K562 (cell line): ENCODE measurements at regions not wholly inside any gene's neighbourhood (a gene's known extent, or its start where the extent isn't known, plus 50 kb on each side); places are given as distances from the start of the nearest gene placed in this dataset.
A peak's percentile ranks its signal among the peaks of the same experiment; 100 is the strongest.

Source experiments
- ATAC-seq: fragments of 200-7000 bp; cut with Tn5 transposase; 3 replicates; pipeline ENCODE4 v1.9.1; 2020; ENCODE audit warnings: moderate library complexity
- BruUV-seq: library from RNA; stranded (reverse); fragments of 400-500 nt; replicated peaks from 2 replicates; lab custom pipeline; 2021; lab: Mats Ljungman, UMichigan
- CTCF ChIA-PET: fragments of 300-600 bp; formaldehyde crosslinking; extraction: SDS; loops from one replicate; lab custom pipeline; 2021; ENCODE audit warnings: low intra/inter-chr PET ratio; lab: Yijun Ruan, JAX
- POLR2A ChIA-PET: fragments of 300-600, 350-650 bp; sonication (Branson Sonifier 250); formaldehyde crosslinking; extraction: SDS; loops from one replicate; lab custom pipeline; 2021; ENCODE audit warnings: antibody characterized with exemption, inconsistent platforms; lab: Yijun Ruan, JAX
- DNase-seq, 4 experiments: peaks; one replicate each; pipeline versions ENCODE4 v3.0.0 to v3.0.0-alpha.2; 2011 to 2018; ENCODE audit warnings: low spot score in 3 of 4, mixed read lengths in 3 of 4; ENCODE audit errors: extremely low read depth in 1 of 4
- FAIRE-seq: peaks from 2 replicates; lab custom pipeline; 2011; peaks lifted over from hg19 to GRCh38; lab: Jason Lieb, UNC
- H2AFZ ChIP-seq: 2 replicates; pipeline ENCODE4 v1.6.0; 2011; ENCODE audit warnings: low read depth, low read length, control low read depth, inconsistent platforms
- H3K27ac ChIP-seq: fragments of 200-600 bp; 3 replicates; pipeline ENCODE4 v1.8.0; 2011; ENCODE audit warnings: low read depth, mild to moderate bottlenecking, control low read depth, inconsistent platforms, low read length, moderate library complexity, mixed read lengths; ENCODE audit errors: extremely low read depth
- H3K27me3 ChIP-seq, 2 experiments: fragments of 300-600 bp in 1 of 2; 2 replicates in 1 of 2; 3 replicates in 1 of 2; pipeline versions ENCODE4 v1.6.0 to v1.8.0; 2011; ENCODE audit warnings: inconsistent platforms in 2 of 2, low read length in 2 of 2, mild to moderate bottlenecking in 1 of 2, mixed read lengths in 1 of 2, moderate library complexity in 1 of 2; ENCODE audit not compliant: control insufficient read depth in 2 of 2, insufficient read depth in 2 of 2
- H3K36me3 ChIP-seq: fragments of 300-600 bp; 3 replicates; pipeline ENCODE4 v1.8.0; 2011; ENCODE audit warnings: mild to moderate bottlenecking, low read length, inconsistent platforms; ENCODE audit not compliant: control insufficient read depth, insufficient read depth
- H3K4me1 ChIP-seq, 2 experiments: fragments of 200-600 bp in 1 of 2; replicated peaks in 1 of 2; 2 replicates in 1 of 2; 3 replicates in 1 of 2; pipeline versions ENCODE4 v1.5.1 to v1.8.0; 2011; ENCODE audit warnings: inconsistent platforms in 2 of 2, low read length in 2 of 2, mild to moderate bottlenecking in 1 of 2, mixed read lengths in 1 of 2, moderate library complexity in 1 of 2; ENCODE audit not compliant: control insufficient read depth in 2 of 2, insufficient read depth in 2 of 2
- H3K4me2 ChIP-seq: 2 replicates; pipeline ENCODE4 v1.6.1; 2011; ENCODE audit warnings: low read length, control low read depth, inconsistent platforms, mixed read lengths; ENCODE audit not compliant: insufficient read depth
- H3K4me3 ChIP-seq: fragments of 200-600 bp; sonication (generic), shearing (Covaris generic); 2 replicates; pipeline ENCODE4 v1.5.1; 2016; ENCODE audit warnings: control low read depth, inconsistent platforms
- H3K79me2 ChIP-seq: fragments of 200-600 bp; 3 replicates; pipeline ENCODE4 v1.8.0; 2011; ENCODE audit warnings: low read length, inconsistent platforms; ENCODE audit not compliant: control insufficient read depth, insufficient read depth
- H3K9ac ChIP-seq, 2 experiments: 2 replicates each; pipeline versions ENCODE4 v1.6.0 to v1.6.1; 2011; ENCODE audit warnings: low read depth in 2 of 2, low read length in 2 of 2, control low read depth in 1 of 2, inconsistent platforms in 1 of 2, mild to moderate bottlenecking in 1 of 2, mixed read lengths in 1 of 2; ENCODE audit not compliant: insufficient read depth in 1 of 2
- H3K9me1 ChIP-seq: one replicate; pipeline ENCODE4 v1.6.0; 2011; ENCODE audit warnings: inconsistent platforms, mild to moderate bottlenecking, low read length, moderate library complexity; ENCODE audit not compliant: control insufficient read depth, insufficient read depth
- H3K9me3 ChIP-seq: replicated peaks from 2 replicates; pipeline ENCODE4 v1.5.1; 2011; ENCODE audit warnings: low read depth, low read length, inconsistent platforms; ENCODE audit not compliant: control insufficient read depth, insufficient read depth
- H4K20me1 ChIP-seq: replicated peaks from 2 replicates; pipeline ENCODE4 v1.6.1; 2011; ENCODE audit warnings: low read length, inconsistent platforms, mixed read lengths; ENCODE audit not compliant: control insufficient read depth, insufficient read depth
- EHMT2 ChIP-seq: fragments of 450-650 bp; IDR thresholded peaks from 2 replicates; pipeline ENCODE4 v1.6.1; 2018; ENCODE audit warnings: antibody characterized with exemption
- HNRNPH1 ChIP-seq: fragments of 200-400 bp; formaldehyde crosslinking; optimal IDR thresholded peaks from 2 replicates; pipeline ENCODE3; 2017; ENCODE audit warnings: low read depth, mild to moderate bottlenecking, low read length, moderate library complexity
- MIER1 ChIP-seq: fragments of 450-650 bp; IDR thresholded peaks from 2 replicates; pipeline ENCODE4 v1.6.1; 2016; ENCODE audit warnings: antibody characterized with exemption, mild to moderate bottlenecking, low read depth
- PKNOX1 ChIP-seq: fragments of 450-650 bp; IDR thresholded peaks from 2 replicates; pipeline ENCODE4 v1.6.1; 2016
- REST ChIP-seq, 2 experiments: fragments of 450-650 bp; formaldehyde crosslinking in 1 of 2; IDR thresholded peaks; 2 replicates each; pipeline versions ENCODE4 v1.4.0 to v1.6.1; 2014 to 2020; ENCODE audit warnings: mild to moderate bottlenecking in 2 of 2, borderline replicate concordance in 1 of 2, low read depth in 1 of 2
- TOE1 ChIP-seq, 2 experiments: fragments of 450-650 bp in 1 of 2; sonication (generic) in 1 of 2; formaldehyde crosslinking in 1 of 2; IDR thresholded peaks; 2 replicates each; pipeline versions ENCODE4 v1.7.1 to v1.8.0; 2016 to 2022; ENCODE audit warnings: borderline replicate concordance in 2 of 2, mild to moderate bottlenecking in 2 of 2, antibody characterized with exemption in 1 of 2, inconsistent platforms in 1 of 2, low read depth in 1 of 2, missing genetic modification reagents in 1 of 2, moderate library complexity in 1 of 2
- UBTF ChIP-seq, 2 experiments: IDR thresholded peaks; 2 replicates each; pipeline ENCODE4 v1.6.1; 2012; ENCODE audit warnings: improper control_type of control experiment in 2 of 2, low read depth in 2 of 2, low read length in 2 of 2, borderline replicate concordance in 1 of 2
- ZBTB1 ChIP-seq: sonication (generic); formaldehyde crosslinking; IDR thresholded peaks from 2 replicates; pipeline ENCODE4 v1.8.1; 2023; ENCODE audit warnings: missing genetic modification reagents, low read depth, mild to moderate bottlenecking, borderline replicate concordance
- ZNF408 ChIP-seq: fragments of 250-450 bp; sonication (Bioruptor Pico); IDR thresholded peaks from 2 replicates; pipeline ENCODE4 v1.4.0; 2020; ENCODE audit warnings: low read depth, mild to moderate bottlenecking, moderate library complexity
- WGBS: fragments of 100-300 bp; shearing (Covaris generic); methylation state at CpG from one replicate; pipeline ENCODE4 v1.1.6; 2016; ENCODE audit warnings: low coverage, mixed read lengths; ENCODE audit not compliant: insufficient coverage; ENCODE audit errors: missing lambda C conversion rate; 5-methylcytosine and 5-hydroxymethylcytosine counted together
- in situ Hi-C: fragments of 300-500 bp; cut with MboI; formaldehyde crosslinking; loops from 4 replicates; pipeline ENCODE4 v1.15.0; 2018; ENCODE audit warnings: inconsistent platforms, mixed read lengths
- intact Hi-C: fragments of 100-400 bp; cut with micrococcal nuclease; formaldehyde crosslinking; loops from 2 replicates; pipeline ENCODE4 v1.14.2; 2022

- Histone ChIP-seq H3K79me2 (no peaks in the 10 kb centered on the region), H2AFZ (no peak overlapping the region), H3K9me1 (no peaks in the 10 kb centered on the region), H3K9ac (no peak overlapping the region), H3K27me3 (peaks cover 6 to 8% of the 10 kb centered on the region in 2 experiments; a peak in 4 of 5 replicates), H3K9me3 (no peaks in the 10 kb centered on the region), H3K36me3 (no peaks in the 10 kb centered on the region), H3K27ac (no peak overlapping the region), H4K20me1 (no peaks in the 10 kb centered on the region), H3K4me2 (no peak overlapping the region), H3K4me1 (no peaks in the 10 kb centered on the region), H3K4me3 (no peak overlapping the region)
- TF ChIP-seq ZNF408 (CRISPR knock-in tag) (no peak), TOE1 (IDR thresholded peaks at IDR 0.05; ENCODE audit: borderline replicate concordance) (no peak), TOE1 (CRISPR knock-in tag; IDR thresholded peaks at IDR 0.05; ENCODE audit: borderline replicate concordance, low read depth) (no peak), HNRNPH1 (no peak), ZBTB1 (CRISPR knock-in tag) (no peak), PKNOX1 (no peak), REST (IDR thresholded peaks at IDR 0.05; ENCODE audit: borderline replicate concordance) (peak; percentile 93), REST (CRISPR knock-in tag; IDR thresholded peaks at IDR 0.05; ENCODE audit: low read depth) (peak; percentile 75; the same call in 1 of the 2 replicates), EHMT2 (peak; percentile 87), MIER1 (peak; percentile 74; the same call in 1 of the 2 replicates), UBTF (IDR thresholded peaks at IDR 0.05; ENCODE audit: borderline replicate concordance in 1 of 2, low read depth in 2 of 2, low read length in 2 of 2) (no peak)
- DNase-seq (no peak), ATAC-seq (no peak), FAIRE-seq (no peak)
- CTCF ChIA-PET: no interaction called here
- no TSS peak for BruUV-seq
- intact Hi-C loops: no loop called here
- in situ Hi-C loops: no loop called here
- 0% methylated on average over 8 of the region's 8 CpGs for WGBS
- POLR2A ChIA-PET: no interaction called here
These were observed 152.6 kb upstream of the PELI1 start for GRCh38 chr2:64296695-64297346.
